ENCODE measurements at regions not wholly inside any gene's neighbourhood (a gene's known extent, or its start where the extent isn't known, plus 50 kb on each side); places are given as distances from the start of the nearest gene placed in this dataset.

DNA sequence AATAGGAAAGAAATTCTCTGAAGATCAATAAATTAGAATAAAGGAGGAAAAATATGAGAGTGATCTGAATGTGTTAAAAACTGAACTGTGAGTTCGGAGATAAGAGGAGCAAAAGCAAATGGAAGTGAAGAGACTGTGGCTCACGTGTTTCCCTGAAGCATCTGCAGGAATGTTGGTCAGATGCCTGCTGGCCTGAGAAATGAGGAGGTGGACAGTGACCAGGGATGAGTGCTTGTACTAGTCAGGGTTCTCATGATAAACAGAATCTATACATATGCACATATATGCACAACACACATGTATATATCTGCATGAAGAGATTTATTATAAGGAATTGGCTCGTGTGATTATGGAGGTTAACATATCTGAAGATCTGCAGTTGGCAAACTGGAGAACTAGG lies 103.4 kb upstream of the TIAM1 start:
- no peak overlapping the region for H3K9ac ChIP-seq (ENCODE audit: insufficient read depth in 1 of 2, low read depth in 2 of 2, low read length in 2 of 2)
- no peak overlapping the region for H3K27ac ChIP-seq (ENCODE audit: extremely low read depth, low read depth, low read length)
- H2AFZ ChIP-seq (ENCODE audit: low read depth, low read length), result no peak overlapping the region
- WGBS (ENCODE audit: insufficient coverage, low coverage, missing lambda C conversion rate), result 0% methylated on average over 3 of the region's 3 CpGs
- TF ChIP-seq, protein P1, sequence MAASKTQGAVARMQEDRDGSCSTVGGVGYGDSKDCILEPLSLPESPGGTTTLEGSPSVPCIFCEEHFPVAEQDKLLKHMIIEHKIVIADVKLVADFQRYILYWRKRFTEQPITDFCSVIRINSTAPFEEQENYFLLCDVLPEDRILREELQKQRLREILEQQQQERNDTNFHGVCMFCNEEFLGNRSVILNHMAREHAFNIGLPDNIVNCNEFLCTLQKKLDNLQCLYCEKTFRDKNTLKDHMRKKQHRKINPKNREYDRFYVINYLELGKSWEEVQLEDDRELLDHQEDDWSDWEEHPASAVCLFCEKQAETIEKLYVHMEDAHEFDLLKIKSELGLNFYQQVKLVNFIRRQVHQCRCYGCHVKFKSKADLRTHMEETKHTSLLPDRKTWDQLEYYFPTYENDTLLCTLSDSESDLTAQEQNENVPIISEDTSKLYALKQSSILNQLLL (CRISPR knock-in tag; IDR thresholded peaks at IDR 0.05; ENCODE audit: borderline replicate concordance), result no peak
- no peak for TF ChIP-seq NONO (IDR thresholded peaks at IDR 0.05; ENCODE audit: low read depth in 2 of 2, low read length in 1 of 2)
- TF ChIP-seq ZFPM2 (CRISPR knock-in tag; IDR thresholded peaks at IDR 0.05), result no peak
- no peak for TF ChIP-seq CCNT2 (IDR thresholded peaks at IDR 0.05; ENCODE audit: borderline replicate concordance, extremely low read depth, insufficient read length, low read depth, low read length)
- no peak for TF ChIP-seq MXD1 (CRISPR knock-in tag; IDR thresholded peaks at IDR 0.05; ENCODE audit: borderline replicate concordance, poor library complexity, severe bottlenecking)
- TF ChIP-seq ZNF165 (CRISPR knock-in tag; IDR thresholded peaks at IDR 0.05; ENCODE audit: borderline replicate concordance), result no peak
- no peak for TF ChIP-seq RBM25 (IDR thresholded peaks at IDR 0.05; ENCODE audit: low read depth, low read length, severe bottlenecking)
- no peak for TF ChIP-seq NCOA6 (IDR thresholded peaks at IDR 0.05)
- TF ChIP-seq TCFL5 (CRISPR knock-in tag; conservative IDR thresholded peaks at IDR 0.05), result no peak
- TF ChIP-seq, protein P2, sequence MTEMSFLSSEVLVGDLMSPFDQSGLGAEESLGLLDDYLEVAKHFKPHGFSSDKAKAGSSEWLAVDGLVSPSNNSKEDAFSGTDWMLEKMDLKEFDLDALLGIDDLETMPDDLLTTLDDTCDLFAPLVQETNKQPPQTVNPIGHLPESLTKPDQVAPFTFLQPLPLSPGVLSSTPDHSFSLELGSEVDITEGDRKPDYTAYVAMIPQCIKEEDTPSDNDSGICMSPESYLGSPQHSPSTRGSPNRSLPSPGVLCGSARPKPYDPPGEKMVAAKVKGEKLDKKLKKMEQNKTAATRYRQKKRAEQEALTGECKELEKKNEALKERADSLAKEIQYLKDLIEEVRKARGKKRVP (CRISPR knock-in tag; IDR thresholded peaks at IDR 0.05), result no peak
- TF ChIP-seq ZNF586 (CRISPR knock-in tag; conservative IDR thresholded peaks at IDR 0.05), result no peak
- no peaks in the 10 kb centered on the region for H3K9me3 ChIP-seq (replicated peaks; ENCODE audit: control insufficient read depth, insufficient read depth, low read depth, low read length)
- H3K4me3 ChIP-seq, result no peak overlapping the region
- no peaks in the 10 kb centered on the region for H4K20me1 ChIP-seq (replicated peaks; ENCODE audit: control insufficient read depth, insufficient read depth, low read length)
- H3K4me1 ChIP-seq (replicated peaks in 1 of 2; ENCODE audit: control insufficient read depth in 2 of 2, insufficient read depth in 2 of 2, low read length in 2 of 2), result no peaks in the 10 kb centered on the region
- no peak for DNase-seq (ENCODE audit: extremely low read depth in 1 of 4, low spot score in 3 of 4)
- no TSS peak for BruUV-seq (replicated peaks)
- H3K36me3 ChIP-seq (ENCODE audit: control insufficient read depth, insufficient read depth, low read length), result no peaks in the 10 kb centered on the region
- no peak overlapping the region for H3K4me2 ChIP-seq (ENCODE audit: insufficient read depth, low read length)
- H3K79me2 ChIP-seq (ENCODE audit: control insufficient read depth, insufficient read depth, low read length), result no peaks in the 10 kb centered on the region
- ChIA-PET CTCF (ENCODE audit: low intra/inter-chr PET ratio) (no interaction called here), POLR2A (no interaction called here)
- in situ Hi-C loops (cut with MboI), result no loop called here
- no peak for ATAC-seq
- H3K27me3 ChIP-seq (ENCODE audit: control insufficient read depth in 2 of 2, insufficient read depth in 2 of 2, low read length in 2 of 2), result peaks cover 4 to 10% of the 10 kb centered on the region in 2 experiments; a peak in 2 of 5 replicates
- intact Hi-C loops (cut with micrococcal nuclease), result no loop called here
- FAIRE-seq, result no peak
- peaks cover 1% of the 10 kb centered on the region for H3K9me1 ChIP-seq (ENCODE audit: control insufficient read depth, insufficient read depth, low read length)
